HCT116 (cell line): ENCODE measurements at regions not wholly inside any gene's neighbourhood (a gene's known extent, or its start where the extent isn't known, plus 50 kb on each side); places are given as distances from the start of the nearest gene placed in this dataset.

Experiments used
- ATAC-seq: fragments of 200-7000 bp; cut with Tn5 transposase; 2 replicates; pipeline ENCODE4 v1.9.1; 2020; ENCODE audit warnings: mild to moderate bottlenecking, moderate library complexity
- BruUV-seq: library from RNA; stranded (reverse); fragments of 400-500 nt; replicated peaks from 2 replicates; lab custom pipeline; 2021; lab: Mats Ljungman, UMichigan
- CTCF ChIA-PET: fragments of 300-600 bp; sonication (Branson Sonifier 250); formaldehyde crosslinking; loops from one replicate; lab custom pipeline; 2021; ENCODE audit warnings: antibody characterized with exemption; lab: Charles Lee
- POLR2A ChIA-PET: fragments of 300-600, 350-600 bp; sonication (Branson Sonifier 250); formaldehyde crosslinking; loops from one replicate; lab custom pipeline; 2021; ENCODE audit warnings: antibody characterized with exemption; lab: Charles Lee
- RAD21 ChIA-PET, 2 experiments: fragments of 300-600 bp; sonication (Branson Sonifier 250); formaldehyde crosslinking; loops; one replicate each; lab custom pipeline; 2023; ENCODE audit warnings: low total read pairs in 2 of 2; ENCODE audit not compliant: uncharacterized antibody in 2 of 2, unreplicated experiment in 2 of 2, low non-redundant PET in 1 of 2; lab: Charles Lee
- DNase-seq: peaks from one replicate; pipeline ENCODE4 v3.0.0-alpha.2; 2010; ENCODE audit warnings: low read depth, low spot score
- H2AFZ ChIP-seq: fragments of 200-600 bp; shearing (Covaris generic), sonication (generic); 2 replicates; pipeline ENCODE4 v1.6.1; 2017; ENCODE audit warnings: low read depth, mixed run types, mixed read lengths, antibody characterized with exemption, low read length; ENCODE audit not compliant: poor library complexity, severe bottlenecking
- H3K27ac ChIP-seq: 2 replicates; pipeline ENCODE4 v1.5.1; 2012; ENCODE audit warnings: low read depth, low read length
- H3K27me3 ChIP-seq: fragments of 200-600 bp; sonication (generic); 2 replicates; pipeline ENCODE4 v1.6.1; 2016; ENCODE audit warnings: mixed run types, low read length, mixed read lengths; ENCODE audit not compliant: insufficient read depth
- H3K36me3 ChIP-seq, 2 experiments: fragments of 200-500 bp in 1 of 2; fragments of 200-600 bp in 1 of 2; sonication (Bioruptor generic) in 1 of 2; sonication (generic) in 1 of 2; 2 replicates each; pipeline versions ENCODE4 v1.5.1 to v1.6.1; 2014 to 2016; ENCODE audit warnings: low read length in 2 of 2, inconsistent platforms in 1 of 2, mixed read lengths in 1 of 2, mixed run types in 1 of 2; ENCODE audit not compliant: insufficient read depth in 2 of 2, control insufficient read depth in 1 of 2
- H3K4me1 ChIP-seq, 2 experiments: fragments of 200-600 bp in 1 of 2; sonication (generic) in 1 of 2; 2 replicates each; pipeline versions ENCODE4 v1.5.1 to v1.6.1; 2012 to 2017; ENCODE audit warnings: low read length in 2 of 2, inconsistent platforms in 1 of 2, mild to moderate bottlenecking in 1 of 2, mixed read lengths in 1 of 2, mixed run types in 1 of 2, moderate library complexity in 1 of 2; ENCODE audit not compliant: insufficient read depth in 2 of 2, control insufficient read depth in 1 of 2
- H3K4me2 ChIP-seq: fragments of 200-600 bp; sonication (generic); 2 replicates; pipeline ENCODE4 v1.6.1; 2017; ENCODE audit warnings: mixed run types, low read length, mixed read lengths
- H3K4me3 ChIP-seq, 2 experiments: fragments of 200-600 bp in 1 of 2; sonication (generic) in 1 of 2; replicated peaks in 1 of 2; 2 replicates each; pipeline ENCODE4 v1.5.1; 2011 to 2016; ENCODE audit warnings: low read length in 2 of 2, control low read depth in 1 of 2, low read depth in 1 of 2, mild to moderate bottlenecking in 1 of 2, mixed read lengths in 1 of 2, mixed run types in 1 of 2
- H3K79me2 ChIP-seq: fragments of 200-600 bp; sonication (generic); 2 replicates; pipeline ENCODE4 v1.6.1; 2017; ENCODE audit warnings: mild to moderate bottlenecking, mixed run types, low read length, moderate library complexity, mixed read lengths; ENCODE audit not compliant: insufficient read depth
- H3K9ac ChIP-seq: fragments of 200-600 bp; sonication (generic); 2 replicates; pipeline ENCODE4 v1.6.1; 2016; ENCODE audit warnings: low read length, mixed read lengths
- H3K9me2 ChIP-seq: fragments of 200-600 bp; sonication (generic), shearing (Covaris generic); 2 replicates; pipeline ENCODE4 v1.6.1; 2017; ENCODE audit warnings: mixed run types, mild to moderate bottlenecking, moderate library complexity; ENCODE audit not compliant: insufficient read depth
- H3K9me3 ChIP-seq, 2 experiments: fragments of 200-500 bp in 1 of 2; fragments of 200-600 bp in 1 of 2; sonication (Bioruptor generic) in 1 of 2; sonication (generic) in 1 of 2; 2 replicates each; pipeline ENCODE4 v1.6.1; 2014 to 2017; ENCODE audit warnings: low read length in 2 of 2, mixed read lengths in 2 of 2, inconsistent platforms in 1 of 2, low read depth in 1 of 2, mild to moderate bottlenecking in 1 of 2, mixed run types in 1 of 2, moderate library complexity in 1 of 2; ENCODE audit not compliant: control insufficient read depth in 1 of 2, insufficient read depth in 1 of 2
- H4K20me1 ChIP-seq: fragments of 200-600 bp; sonication (generic), shearing (Covaris generic); 2 replicates; pipeline ENCODE4 v1.6.1; 2017; ENCODE audit warnings: mixed run types, mild to moderate bottlenecking, moderate library complexity; ENCODE audit not compliant: insufficient read depth
- ATF3 ChIP-seq: IDR thresholded peaks from 2 replicates; pipeline ENCODE4 v1.6.1; 2012
- CBX3 ChIP-seq: IDR thresholded peaks from 2 replicates; pipeline ENCODE4 v1.6.1; 2012; ENCODE audit warnings: low read depth
- CEBPB ChIP-seq: IDR thresholded peaks from 2 replicates; pipeline ENCODE4 v1.6.1; 2012; ENCODE audit warnings: low read depth
- EGR1 ChIP-seq: IDR thresholded peaks from 2 replicates; pipeline ENCODE4 v1.6.1; 2012; ENCODE audit warnings: low read depth
- ELF1 ChIP-seq: IDR thresholded peaks from 2 replicates; pipeline ENCODE4 v1.6.1; 2012; ENCODE audit warnings: low read depth, borderline replicate concordance
- EZH2 ChIP-seq: fragments of 200-600 bp; sonication (generic); IDR thresholded peaks from 2 replicates; pipeline ENCODE4 v1.6.1; 2017; ENCODE audit warnings: antibody characterized with exemption, mixed run types
- FOSL1 ChIP-seq: IDR thresholded peaks from 2 replicates; pipeline ENCODE4 v1.6.1; 2012; ENCODE audit warnings: low read depth
- JUND ChIP-seq: IDR thresholded peaks from 2 replicates; pipeline ENCODE4 v1.6.1; 2012
- POLR2A ChIP-seq: IDR thresholded peaks from 2 replicates; pipeline ENCODE4 v1.7.0; 2011; ENCODE audit warnings: borderline replicate concordance; ENCODE audit not compliant: insufficient read depth, insufficient read length; ENCODE audit errors: extremely low read depth
- RAD21 ChIP-seq: IDR thresholded peaks from 2 replicates; pipeline ENCODE4 v1.6.1; 2012; ENCODE audit warnings: low read depth, mild to moderate bottlenecking
- SIN3A ChIP-seq: IDR thresholded peaks from 2 replicates; pipeline ENCODE4 v1.6.1; 2012; ENCODE audit warnings: low read depth
- SP1 ChIP-seq: IDR thresholded peaks from 2 replicates; pipeline ENCODE4 v1.6.1; 2012; ENCODE audit warnings: low read depth
- SRF ChIP-seq: IDR thresholded peaks from 2 replicates; pipeline ENCODE4 v1.6.1; 2012; ENCODE audit warnings: low read depth
- TCF7L2 ChIP-seq: IDR thresholded peaks from 2 replicates; pipeline ENCODE4 v1.7.0; 2011; ENCODE audit warnings: borderline replicate concordance, inconsistent platforms; ENCODE audit not compliant: insufficient read depth, insufficient read length; ENCODE audit errors: extremely low read depth
- YY1 ChIP-seq: IDR thresholded peaks from 2 replicates; pipeline ENCODE4 v1.6.1; 2011; ENCODE audit warnings: low read length, low read depth, moderate library complexity, mild to moderate bottlenecking; ENCODE audit not compliant: insufficient replicate concordance; ENCODE audit errors: extremely low read depth
- ZFX ChIP-seq: fragments of 450-650 bp; IDR thresholded peaks from 2 replicates; pipeline ENCODE4 v1.6.1; 2017
- ZNF274 ChIP-seq: fragments of 200-500 bp; sonication (Bioruptor generic); IDR thresholded peaks from 2 replicates; pipeline ENCODE4 v1.6.1; 2014; ENCODE audit warnings: mild to moderate bottlenecking, low read depth, low read length, inconsistent platforms
- intact Hi-C: fragments of 100-400 bp; cut with micrococcal nuclease; formaldehyde crosslinking; loops from 2 replicates; pipeline ENCODE4 v1.10.0; 2022
- TF ChIP-seq, protein P1 (sequence below): IDR thresholded peaks from 2 replicates; pipeline ENCODE4 v1.6.1; 2011; ENCODE audit warnings: mild to moderate bottlenecking, low read length, moderate library complexity; ENCODE audit not compliant: insufficient replicate concordance; ENCODE audit errors: extremely low read depth

DNA sequence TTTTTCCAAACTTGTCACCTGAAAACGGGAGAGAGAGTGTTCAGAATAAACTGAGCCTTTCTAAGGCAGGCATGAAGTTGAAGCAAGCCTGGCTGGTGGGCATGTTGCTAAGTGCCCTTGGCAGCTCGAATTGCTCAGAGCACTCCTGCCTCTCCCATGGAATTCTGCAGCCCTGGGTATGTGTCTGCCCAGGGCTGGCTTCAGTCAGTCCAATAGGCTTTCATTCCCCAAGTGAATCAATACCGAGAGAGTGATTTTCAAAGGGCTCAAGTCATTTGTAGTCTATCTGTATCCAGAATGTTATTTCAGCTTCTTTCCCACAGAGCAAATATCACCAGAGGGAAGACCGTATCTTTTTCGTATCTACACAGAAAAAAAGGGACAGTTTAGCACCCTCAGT lies 415.5 kb upstream of the COBL start:
- BruUV-seq: no TSS peak
- Histone ChIP-seq H3K9ac (no peak overlapping the region), H3K9me3 (0 out of 4 replicates have a peak, but pooled peaks cover 0 to 7% of the 10 kb centered on the region in 2 experiments), H3K36me3 (no peaks in the 10 kb centered on the region), H3K27me3 (no peaks in the 10 kb centered on the region), H3K4me2 (no peak overlapping the region), H3K4me3 (no peak overlapping the region), H4K20me1 (no peaks in the 10 kb centered on the region), H3K9me2 (no peaks in the 10 kb centered on the region), H3K4me1 (no peaks in the 10 kb centered on the region)
- ChIA-PET POLR2A (no interaction called here), RAD21 (no interaction called here), CTCF (no interaction called here)
- intact Hi-C loops: no loop called here
- DNase-seq: no peak
- TF ChIP-seq ZFX: no peak
- TF ChIP-seq ELF1: no peak
- TF ChIP-seq CBX3: no peak
- TF ChIP-seq ZNF274: no peak
- no peak for TF ChIP-seq ATF3
- no peak for TF ChIP-seq SP1
- no peak for TF ChIP-seq FOSL1
- no peak for TF ChIP-seq SRF
- TF ChIP-seq EGR1: no peak
- TF ChIP-seq POLR2A: no peak
- TF ChIP-seq TCF7L2: no peak
- no peak for TF ChIP-seq RAD21
- no peak for TF ChIP-seq JUND
- TF ChIP-seq CEBPB: no peak
- TF ChIP-seq, protein P1, sequence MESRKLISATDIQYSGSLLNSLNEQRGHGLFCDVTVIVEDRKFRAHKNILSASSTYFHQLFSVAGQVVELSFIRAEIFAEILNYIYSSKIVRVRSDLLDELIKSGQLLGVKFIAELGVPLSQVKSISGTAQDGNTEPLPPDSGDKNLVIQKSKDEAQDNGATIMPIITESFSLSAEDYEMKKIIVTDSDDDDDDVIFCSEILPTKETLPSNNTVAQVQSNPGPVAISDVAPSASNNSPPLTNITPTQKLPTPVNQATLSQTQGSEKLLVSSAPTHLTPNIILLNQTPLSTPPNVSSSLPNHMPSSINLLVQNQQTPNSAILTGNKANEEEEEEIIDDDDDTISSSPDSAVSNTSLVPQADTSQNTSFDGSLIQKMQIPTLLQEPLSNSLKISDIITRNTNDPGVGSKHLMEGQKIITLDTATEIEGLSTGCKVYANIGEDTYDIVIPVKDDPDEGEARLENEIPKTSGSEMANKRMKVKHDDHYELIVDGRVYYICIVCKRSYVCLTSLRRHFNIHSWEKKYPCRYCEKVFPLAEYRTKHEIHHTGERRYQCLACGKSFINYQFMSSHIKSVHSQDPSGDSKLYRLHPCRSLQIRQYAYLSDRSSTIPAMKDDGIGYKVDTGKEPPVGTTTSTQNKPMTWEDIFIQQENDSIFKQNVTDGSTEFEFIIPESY: no peak
- TF ChIP-seq SIN3A: no peak
- no peak for TF ChIP-seq YY1
- TF ChIP-seq EZH2: no peak
- TF ChIP-seq, all 23 proteins: peak for 0
- no peak for ATAC-seq
- Histone ChIP-seq H3K79me2 (no peaks in the 10 kb centered on the region), H3K27ac (no peak overlapping the region), H2AFZ (no peak overlapping the region)
